Left ventricle myocardium inferior (tissue), 1 donor: ENCODE measurements at regions not wholly inside any gene's neighbourhood (a gene's known extent, or its start where the extent isn't known, plus 50 kb on each side); places are given as distances from the start of the nearest gene placed in this dataset.

Experiments used
- DNase-seq: peaks from one replicate; pipeline ENCODE4 v3.0.0-alpha.2; 2020
- H3K27ac ChIP-seq: fragments of 200-600 bp; replicated peaks from 2 replicates; pipeline ENCODE4 v1.8.0; 2021
- H3K27me3 ChIP-seq: fragments of 200-600 bp; 2 replicates; pipeline ENCODE4 v1.8.0; 2021; ENCODE audit warnings: low read depth
- H3K36me3 ChIP-seq: fragments of 200-600 bp; 2 replicates; pipeline ENCODE4 v1.8.0; 2021
- H3K4me1 ChIP-seq: fragments of 200-600 bp; 2 replicates; pipeline ENCODE4 v1.8.0; 2021
- H3K4me3 ChIP-seq: fragments of 200-600 bp; 2 replicates; pipeline ENCODE4 v1.8.0; 2021; ENCODE audit warnings: mild to moderate bottlenecking, moderate library complexity
- H3K9me3 ChIP-seq: fragments of 200-600 bp; replicated peaks from 2 replicates; pipeline ENCODE4 v1.8.0; 2021
- CTCF ChIP-seq: fragments of 200-600 bp; IDR thresholded peaks from 2 replicates; pipeline ENCODE4 v1.8.0; 2021; ENCODE audit warnings: antibody characterized with exemption, mild to moderate bottlenecking, borderline replicate concordance
- intact Hi-C: fragments of 100-400 bp; cut with micrococcal nuclease; formaldehyde crosslinking; loops from one replicate; pipeline ENCODE4 v1.11.0; 2022
- donor health status: DM: no; HTN: yes; CAD: no; lungs with severe emphysema.

GRCh38 chr4:13118633-13119032 is 365.5 kb downstream of the RAB28 start:
- H3K27ac ChIP-seq, result no peak overlapping the region
- H3K4me1 ChIP-seq, result no peaks in the 10 kb centered on the region
- no peak for TF ChIP-seq CTCF
- H3K36me3 ChIP-seq, result no peaks in the 10 kb centered on the region
- H3K9me3 ChIP-seq, result no peaks in the 10 kb centered on the region
- intact Hi-C loops, result no loop called here
- no peak for DNase-seq
- H3K4me3 ChIP-seq, result no peak overlapping the region
- H3K27me3 ChIP-seq, result no peaks in the 10 kb centered on the region

GRCh38 chr4:13117185-13117584 is 367.0 kb downstream of the RAB28 start:
- no peaks in the 10 kb centered on the region for H3K27me3 ChIP-seq
- TF ChIP-seq CTCF, result no peak
- intact Hi-C loops, result no loop called here

GRCh38 chr4:13112030-13112429 is 372.1 kb downstream of the RAB28 start:
- intact Hi-C loops, result no loop called here
- no peaks in the 10 kb centered on the region for H3K36me3 ChIP-seq
- no peaks in the 10 kb centered on the region for H3K27me3 ChIP-seq
- DNase-seq, result no peak
- no peak overlapping the region for H3K4me3 ChIP-seq
- peaks cover 3% of the 10 kb centered on the region for H3K4me1 ChIP-seq
- TF ChIP-seq CTCF, result no peak
- H3K27ac ChIP-seq, result no peak overlapping the region
- H3K9me3 ChIP-seq, result peaks cover 31% of the 10 kb centered on the region

More at GRCh38 chr4:13117185-13117584, 367.0 kb downstream of the RAB28 start:
- no peaks in the 10 kb centered on the region for H3K4me1 ChIP-seq
- no peaks in the 10 kb centered on the region for H3K36me3 ChIP-seq
- H3K9me3 ChIP-seq, result peaks cover 12% of the 10 kb centered on the region
- H3K27ac ChIP-seq, result no peak overlapping the region
- H3K4me3 ChIP-seq, result no peak overlapping the region
- DNase-seq, result no peak

GRCh38 chr4:13109536-13109935 is 374.6 kb downstream of the RAB28 start:
- no peak overlapping the region for H3K4me3 ChIP-seq
- DNase-seq, result no peak
- no peak for TF ChIP-seq CTCF
- intact Hi-C loops, result no loop called here
- peaks cover 31% of the 10 kb centered on the region for H3K9me3 ChIP-seq
- H3K27ac ChIP-seq, result no peak overlapping the region
- no peaks in the 10 kb centered on the region for H3K27me3 ChIP-seq
- H3K36me3 ChIP-seq, result no peaks in the 10 kb centered on the region
- H3K4me1 ChIP-seq, result peaks cover 3% of the 10 kb centered on the region

- H3K9me3 ChIP-seq, result peaks cover 28% of the 10 kb centered on the region
- no peak for DNase-seq
Observed at GRCh38 chr4:13108096-13108495, 376.0 kb downstream of the RAB28 start.

More at GRCh38 chr4:13108096-13108495, 376.0 kb downstream of the RAB28 start:
- Histone ChIP-seq H3K27ac (no peak overlapping the region), H3K4me1 (peaks cover 3% of the 10 kb centered on the region), H3K36me3 (no peaks in the 10 kb centered on the region), H3K27me3 (no peaks in the 10 kb centered on the region), H3K4me3 (no peak overlapping the region)
- intact Hi-C loops, result no loop called here
- no peak for TF ChIP-seq CTCF
